ENCODE measurements at regions not wholly inside any gene's neighbourhood (a gene's known extent, or its start where the extent isn't known, plus 50 kb on each side); places are given as distances from the start of the nearest gene placed in this dataset.

- no peak for TF ChIP-seq CTCF (IDR thresholded peaks at IDR 0.05; ENCODE audit: insufficient read depth, low read depth, low read length, missing control alignments)
- no peak overlapping the region for H3K4me3 ChIP-seq (ENCODE audit: low read depth, low read length)
- no peak for DNase-seq (ENCODE audit: low read depth)
Observed at GRCh38 chr4:23567338-23567737, 322.5 kb downstream of the PPARGC1A start.

- no peak overlapping the region for H3K4me3 ChIP-seq (ENCODE audit: low read depth, low read length)
- DNase-seq (ENCODE audit: low read depth) = no peak
- TF ChIP-seq CTCF (IDR thresholded peaks at IDR 0.05; ENCODE audit: insufficient read depth, low read depth, low read length, missing control alignments) = no peak
Observed at GRCh38 chr4:23560748-23561147, 329.1 kb downstream of the PPARGC1A start.

GRCh38 chr4:23558101-23558500 is 331.7 kb downstream of the PPARGC1A start:
- H3K4me3 ChIP-seq (ENCODE audit: low read depth, low read length) = no peak overlapping the region
- no peak for TF ChIP-seq CTCF (IDR thresholded peaks at IDR 0.05; ENCODE audit: insufficient read depth, low read depth, low read length, missing control alignments)
- no peak for DNase-seq (ENCODE audit: low read depth)

- H3K4me3 ChIP-seq (ENCODE audit: low read depth, low read length) = no peak overlapping the region
- no peak for TF ChIP-seq CTCF (IDR thresholded peaks at IDR 0.05; ENCODE audit: insufficient read depth, low read depth, low read length, missing control alignments)
- DNase-seq (ENCODE audit: low read depth) = no peak
Observed at GRCh38 chr4:23547601-23548000, 342.2 kb downstream of the PPARGC1A start.

GRCh38 chr4:23547096-23547495 is 342.8 kb downstream of the PPARGC1A start:
- TF ChIP-seq CTCF (IDR thresholded peaks at IDR 0.05; ENCODE audit: insufficient read depth, low read depth, low read length, missing control alignments) = no peak
- H3K4me3 ChIP-seq (ENCODE audit: low read depth, low read length) = no peak overlapping the region
- DNase-seq (ENCODE audit: low read depth) = no peak

GRCh38 chr4:23539969-23540569 is 349.8 kb downstream of the PPARGC1A start:
- DNase-seq (ENCODE audit: low read depth) = no peak
- H3K4me3 ChIP-seq (ENCODE audit: low read depth, low read length) = no peak overlapping the region
- no peak for TF ChIP-seq CTCF (IDR thresholded peaks at IDR 0.05; ENCODE audit: insufficient read depth, low read depth, low read length, missing control alignments)

- no peak for TF ChIP-seq CTCF (IDR thresholded peaks at IDR 0.05; ENCODE audit: insufficient read depth, low read depth, low read length, missing control alignments)
- H3K4me3 ChIP-seq (ENCODE audit: low read depth, low read length) = no peak overlapping the region
- DNase-seq (ENCODE audit: low read depth) = no peak
Observed at GRCh38 chr4:23533859-23534258, 356.0 kb downstream of the PPARGC1A start.

Data from GM12865 (cell line).